Skeletal muscle cell (primary cell): ENCODE measurements at regions not wholly inside any gene's neighbourhood (a gene's known extent, or its start where the extent isn't known, plus 50 kb on each side); places are given as distances from the start of the nearest gene placed in this dataset.

Experiments
- DNase-seq: peaks from one replicate; pipeline ENCODE4 v3.0.0-alpha.2; 2010; ENCODE audit warnings: low read depth
- H3K4me3 ChIP-seq: 2 replicates; pipeline ENCODE4 v1.5.1; 2011; ENCODE audit warnings: low read depth, mild to moderate bottlenecking, control low read depth, low read length, moderate library complexity

DNA sequence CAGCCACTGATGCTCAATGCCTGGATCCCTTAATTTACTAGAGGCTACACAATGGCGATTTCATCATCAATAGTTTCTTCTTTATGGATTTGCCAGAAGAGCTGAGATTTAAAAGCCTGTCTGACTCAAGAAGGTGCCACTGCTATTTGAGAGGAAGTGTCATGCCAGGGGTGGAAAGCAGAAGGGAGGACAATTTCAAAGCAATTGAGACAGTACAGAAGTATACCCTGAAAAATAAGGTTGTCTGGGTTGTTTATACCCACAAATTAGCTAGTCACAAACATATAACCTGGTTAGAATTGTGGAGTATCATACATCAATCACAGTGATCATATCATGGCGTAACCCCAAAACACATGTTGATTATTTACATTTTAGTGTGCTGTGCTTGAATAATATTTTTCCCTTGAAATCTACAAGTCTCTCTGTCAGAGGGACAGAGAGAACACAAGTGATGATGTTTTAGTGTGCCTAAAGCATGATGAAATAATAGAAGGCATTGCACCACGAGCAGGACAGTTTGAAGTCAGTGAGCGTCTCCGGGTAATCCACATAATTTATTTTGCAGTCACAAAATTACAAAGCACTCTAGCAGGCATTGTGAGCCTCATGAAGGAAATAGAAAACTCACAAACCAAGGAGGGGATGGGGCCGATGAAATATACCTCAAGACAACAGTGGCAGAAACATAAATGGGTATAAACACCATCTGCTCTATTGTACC lies 312.2 kb upstream of the SPRED2 start:
- H3K4me3 ChIP-seq: no peak overlapping the region
- no peak for DNase-seq

DNA sequence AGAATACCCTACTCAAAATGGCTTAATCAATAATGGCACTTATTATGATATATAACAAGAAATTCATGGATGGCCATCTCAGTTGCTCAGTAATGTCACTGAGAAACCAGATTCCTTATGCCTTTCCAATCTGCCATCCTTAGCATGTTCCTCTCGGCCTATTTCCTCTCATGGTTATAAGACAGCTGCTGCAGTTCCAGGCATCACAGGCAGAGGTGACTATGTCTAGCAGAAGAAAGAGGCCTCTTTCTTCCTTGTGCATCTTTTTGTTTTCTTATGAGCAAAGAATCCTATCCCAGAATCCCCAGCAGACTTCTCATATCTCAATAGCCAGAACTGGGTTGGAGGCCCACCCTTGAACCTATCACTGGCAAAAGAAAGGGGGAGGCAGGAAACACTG lies 310.6 kb upstream of the SPRED2 start:
- DNase-seq: no peak
- H3K4me3 ChIP-seq: no peak overlapping the region

DNA sequence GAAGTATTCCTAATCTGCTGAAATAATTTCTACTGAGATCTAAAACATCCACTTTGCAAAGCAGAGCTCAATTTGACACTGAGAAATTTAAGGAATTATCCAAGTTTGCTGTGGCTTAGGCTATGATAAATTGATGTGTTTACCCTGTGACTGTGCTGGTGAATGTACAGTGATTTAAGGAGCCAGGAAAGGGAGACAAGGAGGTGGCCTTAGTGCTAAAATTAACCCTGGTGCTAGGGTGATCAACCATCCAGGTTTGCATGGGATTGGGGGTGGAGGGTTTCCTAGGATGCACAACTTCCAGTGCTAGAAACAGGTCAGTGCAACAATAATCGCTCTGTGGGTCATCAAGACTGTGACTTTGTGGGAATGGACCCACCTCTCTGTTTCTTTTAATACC lies 307.5 kb upstream of the SPRED2 start:
- no peak overlapping the region for H3K4me3 ChIP-seq
- no peak for DNase-seq

DNA sequence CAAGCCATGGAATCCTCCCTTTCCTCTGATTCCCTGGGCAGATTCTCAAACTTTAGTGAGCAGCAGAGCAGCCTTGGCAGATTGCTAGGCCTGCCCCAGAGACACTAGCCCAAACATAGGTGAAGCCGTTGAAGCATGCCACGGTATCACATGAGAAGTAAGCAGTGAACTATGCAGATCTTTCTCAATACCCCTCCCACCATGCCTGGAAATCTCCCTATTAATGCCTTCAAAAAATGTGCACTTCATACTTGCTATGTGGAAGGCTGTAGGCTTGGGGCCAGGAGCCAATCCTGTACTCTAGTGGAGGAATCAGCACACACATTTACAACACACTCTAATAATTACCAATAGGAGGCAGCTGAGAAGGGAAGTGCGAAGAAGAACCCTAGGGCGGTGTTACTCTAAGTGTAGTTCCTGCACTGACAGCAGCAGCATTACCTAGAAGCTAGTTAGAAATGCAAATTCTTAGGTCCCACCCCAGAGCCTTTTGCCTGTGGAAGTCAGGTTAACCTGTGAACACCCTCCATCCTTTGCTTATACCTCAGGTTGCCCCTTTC lies 305.1 kb upstream of the SPRED2 start:
- H3K4me3 ChIP-seq: no peak overlapping the region
- DNase-seq: no peak

DNA sequence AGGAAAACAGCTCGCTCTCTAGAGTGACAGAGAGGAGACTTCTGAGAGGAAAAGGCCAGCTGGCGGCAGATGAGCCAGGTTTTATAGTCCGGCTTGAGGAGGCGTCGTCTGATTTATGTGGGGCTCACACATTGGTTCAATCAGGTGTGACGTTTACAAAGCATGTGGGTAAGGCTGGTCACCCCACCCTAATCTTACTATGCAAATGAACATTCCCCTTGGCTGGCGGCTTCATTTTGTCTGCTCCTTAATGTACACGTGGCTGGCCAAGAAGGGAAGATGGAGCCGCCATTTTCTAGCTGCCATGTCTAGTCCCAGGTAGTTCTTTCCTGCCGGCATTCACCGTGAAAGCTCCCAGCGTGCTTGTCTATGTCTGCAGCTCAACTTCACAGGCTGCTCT lies 299.1 kb upstream of the SPRED2 start:
- no peak overlapping the region for H3K4me3 ChIP-seq
- no peak for DNase-seq

DNA sequence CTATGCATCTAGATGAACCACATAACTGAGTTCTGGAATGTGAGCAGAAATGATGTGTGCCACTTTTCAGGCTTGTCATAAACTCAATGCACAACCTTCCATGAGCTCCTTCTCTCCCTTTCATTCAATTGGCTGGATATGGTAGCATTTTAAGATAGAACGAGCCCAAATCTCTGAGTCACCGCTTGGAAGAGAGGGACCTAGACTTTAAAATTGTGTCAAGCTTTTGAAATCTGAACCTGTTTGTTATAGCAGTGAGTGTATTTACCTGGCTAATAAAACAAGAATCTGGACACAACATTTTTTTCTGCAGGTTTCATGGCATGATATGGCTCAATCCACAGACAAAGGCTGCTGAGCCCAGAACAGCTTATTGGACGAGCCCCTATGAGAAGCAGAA lies 297.8 kb upstream of the SPRED2 start:
- DNase-seq: no peak
- no peak overlapping the region for H3K4me3 ChIP-seq

DNA sequence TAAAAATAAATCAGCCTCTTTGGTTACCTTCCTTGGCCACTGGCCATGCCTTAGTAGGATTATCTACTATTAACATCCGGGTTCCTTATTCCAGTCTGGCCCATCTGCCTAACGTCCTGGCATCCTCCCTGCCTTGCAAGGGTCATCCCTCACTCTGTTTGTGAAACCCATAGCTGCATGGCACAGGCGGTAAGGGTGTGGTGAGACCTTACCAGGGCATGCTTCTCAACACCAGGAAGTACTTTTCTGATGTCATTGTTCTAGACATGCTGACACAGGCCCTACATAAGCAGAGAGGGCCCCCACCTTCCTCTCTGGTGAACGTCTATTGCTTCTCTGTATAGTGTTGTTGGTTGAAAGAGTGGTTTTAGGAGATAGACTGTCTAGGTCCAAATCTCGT lies 296.8 kb upstream of the SPRED2 start:
- H3K4me3 ChIP-seq: no peak overlapping the region
- DNase-seq: no peak

DNA sequence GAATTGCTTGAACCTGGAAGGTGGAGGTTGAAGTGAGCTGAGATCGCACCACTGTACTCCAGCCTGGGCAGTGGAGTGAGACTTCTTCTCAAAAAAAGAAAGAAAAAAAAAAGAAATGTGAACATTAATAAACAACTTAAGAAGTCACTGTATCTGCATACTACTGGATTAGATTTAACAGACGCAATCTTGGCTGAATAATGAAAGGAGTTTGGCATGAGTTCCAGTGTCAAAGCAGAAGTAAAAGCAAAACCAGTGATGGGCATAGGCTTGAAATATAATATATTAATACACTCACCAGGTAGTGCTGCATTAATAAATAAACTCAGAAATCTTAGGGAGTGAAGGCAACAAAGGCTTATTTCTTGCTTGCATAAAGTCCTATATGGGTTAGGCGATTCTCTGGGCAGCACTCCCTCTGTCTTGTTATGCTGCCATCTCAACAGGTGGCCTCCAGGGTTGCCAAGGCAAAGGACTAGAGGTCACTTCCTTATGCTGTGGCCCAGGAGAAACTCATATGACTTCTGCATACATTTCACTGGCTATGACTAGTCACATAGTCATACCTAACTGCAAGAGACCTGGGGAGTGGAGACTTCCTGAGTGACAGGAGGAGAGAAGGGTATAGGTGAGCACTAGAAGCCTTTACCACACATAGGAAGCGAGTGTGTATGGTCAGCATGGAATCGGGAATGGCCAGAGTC lies 296.2 kb upstream of the SPRED2 start:
- no peak for DNase-seq
- no peak overlapping the region for H3K4me3 ChIP-seq

DNA sequence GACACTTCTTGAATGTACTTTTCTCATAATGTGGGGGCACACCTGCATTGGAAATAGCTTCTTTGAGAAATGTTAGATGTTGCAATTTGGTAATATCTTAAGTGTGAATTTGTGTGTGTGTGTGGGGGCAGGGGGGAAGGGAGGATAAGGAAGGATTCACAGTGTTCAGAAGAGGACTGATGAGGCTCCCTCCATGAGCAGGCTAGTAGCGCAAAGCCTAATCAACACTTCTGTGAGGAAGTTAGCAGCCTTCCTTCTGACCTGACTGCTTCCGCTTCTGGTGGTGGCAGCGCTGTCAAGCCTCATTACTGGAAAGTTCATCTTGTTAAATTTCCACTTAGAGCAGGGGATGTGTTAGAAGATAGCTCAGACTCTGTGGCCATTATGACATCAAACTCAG lies 295.4 kb upstream of the SPRED2 start:
- no peak overlapping the region for H3K4me3 ChIP-seq
- DNase-seq: no peak

DNA sequence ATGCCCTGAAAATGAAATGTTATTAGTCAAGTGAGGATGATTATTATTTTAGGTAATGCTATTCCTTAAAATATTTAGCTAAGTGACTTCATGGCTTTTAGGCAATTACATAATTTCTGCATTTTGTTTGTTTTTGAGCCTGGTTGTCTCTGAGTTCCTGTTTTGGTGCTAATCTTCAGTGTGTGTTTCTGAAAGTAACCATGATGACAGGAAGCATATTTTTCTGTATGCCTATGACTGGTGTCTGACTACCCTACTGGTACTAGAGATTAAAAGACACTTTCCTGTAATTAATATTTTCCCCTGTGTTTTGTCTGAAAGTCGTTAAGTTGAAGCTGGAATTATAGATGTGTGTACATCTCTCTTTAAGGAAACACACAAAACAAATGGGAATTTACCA lies 295.0 kb upstream of the SPRED2 start:
- no peak for DNase-seq
- no peak overlapping the region for H3K4me3 ChIP-seq

DNA sequence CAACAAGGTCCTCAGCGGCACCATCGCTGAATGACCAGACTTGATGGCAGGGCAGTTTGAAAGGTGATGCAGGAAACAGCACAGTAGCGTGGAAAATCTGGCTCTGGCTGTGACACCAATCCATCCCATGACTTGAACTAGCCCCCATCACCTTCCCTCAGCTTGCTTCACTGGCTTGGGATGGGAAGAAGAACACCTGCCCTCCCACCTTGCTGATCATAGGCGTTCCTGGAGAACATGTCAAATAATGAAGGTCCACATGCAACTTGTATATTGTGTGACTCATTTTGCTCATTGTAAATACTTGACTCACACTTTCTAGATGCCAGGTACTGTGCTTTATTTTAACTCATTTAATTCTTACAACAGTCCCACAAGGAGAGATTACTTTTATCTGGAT lies 292.4 kb upstream of the SPRED2 start:
- DNase-seq: no peak
- H3K4me3 ChIP-seq: no peak overlapping the region

DNA sequence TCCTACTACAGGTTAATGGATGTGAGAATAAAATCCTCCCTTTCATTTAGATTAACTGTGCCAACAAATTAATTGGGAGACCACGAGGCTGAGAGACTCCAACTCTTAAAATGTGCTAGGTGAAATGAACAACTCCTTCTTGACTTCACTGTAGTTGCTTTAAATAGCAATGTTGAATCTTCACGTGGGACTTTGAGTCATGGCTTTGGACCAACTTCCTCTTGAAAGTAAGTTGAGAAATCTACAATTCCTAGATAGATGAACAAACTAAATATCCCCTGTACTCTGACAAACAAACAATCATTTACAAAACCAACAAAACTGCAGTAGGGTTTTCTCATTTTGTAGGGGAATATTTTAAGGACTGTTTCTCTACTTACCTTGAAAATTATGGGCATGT lies 291.9 kb upstream of the SPRED2 start:
- no peak for DNase-seq
- no peak overlapping the region for H3K4me3 ChIP-seq

DNA sequence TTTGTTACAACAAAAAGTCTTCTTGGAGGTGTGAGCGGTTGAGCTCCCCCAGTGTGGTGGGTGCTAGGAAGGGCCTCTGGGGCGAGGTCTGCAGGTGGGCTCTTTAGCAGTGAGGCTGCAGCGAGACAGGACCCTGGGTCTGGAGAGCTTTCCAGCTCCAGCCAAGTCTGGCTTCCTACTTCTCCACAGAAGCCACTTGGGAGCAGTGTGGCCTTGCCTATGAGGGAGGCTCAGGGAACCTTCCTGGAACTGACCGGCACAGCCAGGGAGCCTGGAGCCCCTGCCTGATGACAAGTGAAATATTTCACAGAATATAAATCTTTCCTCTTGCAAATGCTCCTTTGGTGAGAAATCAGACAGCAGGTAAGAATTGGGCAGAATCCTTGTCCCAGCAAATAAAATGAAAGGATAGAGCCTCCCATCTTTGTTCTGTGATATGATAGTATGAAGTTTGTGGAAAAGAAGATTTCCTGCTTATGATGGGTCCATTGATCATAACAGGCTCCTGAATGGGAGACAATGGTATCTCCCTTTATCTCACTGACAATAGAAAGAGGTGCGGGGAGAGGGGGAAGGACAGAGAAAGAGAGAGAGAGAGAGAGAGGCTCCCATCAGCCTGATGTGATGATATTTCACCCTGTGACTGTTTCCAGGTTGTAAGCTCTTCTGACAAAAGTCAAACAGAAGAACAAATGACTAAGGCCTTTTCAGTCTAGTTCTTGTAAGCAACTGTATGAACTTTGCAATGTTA lies 289.8 kb upstream of the SPRED2 start:
- DNase-seq: no peak

DNA sequence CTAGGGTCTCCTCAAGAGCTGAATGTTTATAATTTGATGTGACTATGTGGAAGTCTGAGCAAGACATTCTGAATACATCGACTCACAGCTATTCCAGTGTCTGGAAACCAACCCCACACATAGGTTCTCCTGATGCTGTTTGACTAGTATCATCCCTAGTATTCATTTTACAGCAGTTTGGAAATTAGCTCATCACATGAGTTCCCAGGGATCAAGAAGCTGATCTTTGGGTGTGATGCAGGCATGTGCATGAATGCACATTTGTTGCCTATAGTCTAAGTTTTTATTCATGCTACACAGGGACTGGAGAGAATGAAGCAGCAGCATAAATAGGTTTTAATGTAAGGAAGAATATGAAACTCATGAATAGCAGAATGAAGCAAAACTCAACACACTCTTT lies 284.3 kb upstream of the SPRED2 start:
- H3K4me3 ChIP-seq: no peak overlapping the region
- no peak for DNase-seq

More for the DNA sequence above, 289.8 kb upstream of the SPRED2 start:
- H3K4me3 ChIP-seq: no peak overlapping the region

DNA sequence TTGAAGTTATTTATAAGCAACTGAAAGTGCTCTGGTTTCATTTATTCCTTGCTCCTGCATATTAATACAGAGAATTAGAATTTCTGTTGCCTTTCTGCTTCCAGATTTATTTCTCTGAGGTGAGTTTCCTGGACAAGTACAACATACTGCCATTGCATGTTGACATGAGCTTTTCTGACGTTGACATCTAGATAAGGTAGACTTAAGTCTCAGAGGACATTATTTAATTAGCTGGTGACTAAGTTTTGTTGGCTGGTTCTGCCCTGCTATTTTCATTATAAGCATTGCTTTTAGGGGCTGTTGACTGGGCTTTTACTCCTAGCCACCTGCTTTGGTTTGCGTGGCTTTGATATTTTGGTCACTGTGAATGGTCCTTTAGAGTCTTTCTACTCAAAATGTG lies 282.9 kb upstream of the SPRED2 start:
- DNase-seq: no peak
- no peak overlapping the region for H3K4me3 ChIP-seq

DNA sequence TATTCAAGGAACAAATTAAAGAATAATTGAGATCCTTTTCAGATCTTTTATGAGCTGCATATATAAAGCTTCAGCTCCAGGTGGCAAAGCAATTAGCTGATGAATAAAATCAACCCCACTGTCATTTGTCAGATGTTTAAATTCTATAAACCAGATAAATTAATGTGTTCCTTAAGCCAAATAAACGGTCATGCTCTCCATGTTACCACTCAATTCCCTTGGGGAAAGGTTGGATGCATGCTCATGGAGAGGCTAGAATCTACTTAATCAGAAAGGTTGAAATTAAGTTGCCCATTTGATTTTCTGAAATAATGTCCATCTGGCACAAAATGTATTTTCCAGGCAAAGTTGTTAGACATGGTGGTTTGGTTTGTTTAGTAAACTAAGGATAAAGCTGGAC lies 282.5 kb upstream of the SPRED2 start:
- no peak overlapping the region for H3K4me3 ChIP-seq
- no peak for DNase-seq

DNA sequence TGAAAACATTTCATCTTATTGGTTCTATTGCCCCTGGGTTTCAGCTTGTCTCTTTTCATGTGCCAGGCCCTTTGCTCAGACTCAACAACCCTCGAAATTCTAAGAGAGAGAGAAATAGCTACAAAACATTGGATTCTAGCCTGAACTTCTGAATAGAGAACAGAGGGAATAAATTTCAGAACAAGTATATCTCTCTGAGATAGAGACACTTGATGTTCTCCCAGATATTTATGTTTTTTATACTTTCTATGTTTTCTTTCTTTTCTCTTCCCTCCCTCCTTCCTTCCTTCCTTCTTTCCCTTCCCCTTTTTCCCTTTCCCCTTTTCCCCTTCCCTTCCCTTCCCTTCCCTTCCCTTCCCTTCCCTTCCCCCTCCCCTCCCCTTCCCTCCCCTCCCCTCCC lies 279.5 kb upstream of the SPRED2 start:
- no peak for DNase-seq
- H3K4me3 ChIP-seq: no peak overlapping the region

DNA sequence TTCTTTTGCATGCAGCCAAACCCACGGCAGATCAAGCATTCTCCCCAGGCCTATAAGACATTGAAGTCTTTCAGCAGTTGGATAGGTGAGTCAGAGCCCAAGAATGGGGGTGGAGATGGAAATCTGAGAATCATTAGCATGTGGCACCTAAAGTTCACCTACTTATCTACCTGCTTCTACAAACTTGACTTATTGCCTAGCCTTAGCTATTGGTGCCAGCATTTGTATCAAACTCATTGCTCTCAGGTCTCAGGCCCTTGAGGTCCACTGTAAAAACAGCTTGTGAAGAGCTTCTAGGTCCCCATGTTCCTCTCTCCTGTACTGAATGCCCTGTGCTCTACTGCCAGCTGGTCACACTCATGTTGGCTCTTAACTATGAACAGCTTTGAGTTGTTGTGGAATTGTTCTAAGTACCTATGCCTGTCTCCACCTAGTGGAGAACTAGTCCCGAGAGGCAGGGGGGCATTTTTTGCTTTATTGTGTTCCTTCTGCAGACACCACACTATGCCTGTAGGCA lies 278.4 kb upstream of the SPRED2 start:
- no peak overlapping the region for H3K4me3 ChIP-seq
- DNase-seq: no peak

DNA sequence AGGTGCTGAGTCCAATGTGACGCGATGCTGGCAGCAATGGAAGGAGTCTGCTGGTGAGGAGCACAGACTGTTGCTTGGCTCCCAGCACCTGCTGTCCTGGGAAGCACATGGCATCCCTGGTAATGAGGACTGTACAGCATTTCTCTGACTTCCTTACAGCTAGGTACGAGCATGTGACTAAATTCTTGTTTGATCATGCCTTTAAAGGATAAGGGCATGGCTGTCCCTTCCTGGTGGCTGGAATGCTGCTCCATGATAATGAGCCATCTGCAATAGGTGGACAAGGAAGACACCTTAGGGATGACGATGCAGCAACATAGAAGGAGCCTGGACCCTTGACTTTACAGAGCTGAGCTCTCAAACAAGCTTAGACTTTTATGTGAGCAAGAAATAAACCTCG lies 278.0 kb upstream of the SPRED2 start:
- no peak for DNase-seq
- no peak overlapping the region for H3K4me3 ChIP-seq

DNA sequence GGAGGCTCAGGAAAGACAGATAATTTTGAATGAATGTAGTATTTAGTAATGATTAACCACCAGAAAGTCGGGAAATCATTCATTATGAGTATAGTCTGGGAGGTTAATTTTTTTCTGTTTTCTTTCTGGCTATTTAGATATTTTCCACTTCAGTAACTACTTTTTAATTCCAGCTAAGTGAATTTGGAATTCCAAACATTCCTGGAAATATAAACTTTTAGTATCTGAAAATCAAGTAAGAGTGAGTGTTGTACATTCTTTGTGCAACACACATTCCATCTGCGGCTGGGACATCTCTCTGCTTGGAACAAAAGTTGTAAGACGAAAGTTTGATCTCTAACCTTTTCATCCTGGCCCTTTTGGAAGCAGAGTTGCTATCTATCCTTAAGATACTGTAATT lies 275.7 kb upstream of the SPRED2 start:
- DNase-seq: no peak
- no peak overlapping the region for H3K4me3 ChIP-seq
